Endodermal cell (in vitro differentiated cells): ENCODE measurements at regions not wholly inside any gene's neighbourhood (a gene's known extent, or its start where the extent isn't known, plus 50 kb on each side); places are given as distances from the start of the nearest gene placed in this dataset.

Experiments
- DNase-seq: peaks from one replicate; pipeline ENCODE4 v3.0.0-alpha.2; 2017
- H3K27ac ChIP-seq: 2 replicates; pipeline ENCODE4 v1.5.1; 2013; ENCODE audit warnings: mild to moderate bottlenecking, low read depth, low read length, moderate library complexity
- H3K27me3 ChIP-seq: 2 replicates; pipeline ENCODE4 v1.6.1; 2013; ENCODE audit warnings: mild to moderate bottlenecking, low read length, moderate library complexity; ENCODE audit not compliant: insufficient read depth, control insufficient read depth, poor library complexity, severe bottlenecking
- H3K36me3 ChIP-seq: 2 replicates; pipeline ENCODE4 v1.7.0; 2013; ENCODE audit warnings: mild to moderate bottlenecking, low read length, moderate library complexity; ENCODE audit not compliant: control insufficient read depth, insufficient read depth
- H3K4me1 ChIP-seq: one replicate; pipeline ENCODE4 v1.7.0; 2013; ENCODE audit warnings: low read length; ENCODE audit not compliant: control insufficient read depth, insufficient read depth
- H3K4me3 ChIP-seq: 2 replicates; pipeline ENCODE4 v1.5.1; 2013; ENCODE audit warnings: mild to moderate bottlenecking, low read length, moderate library complexity
- H3K9ac ChIP-seq: 2 replicates; pipeline ENCODE4 v1.6.1; 2013; ENCODE audit warnings: mild to moderate bottlenecking, low read length, moderate library complexity; ENCODE audit not compliant: poor library complexity, severe bottlenecking; ENCODE audit errors: extremely low read depth
- H3K9me3 ChIP-seq: 2 replicates; pipeline ENCODE4 v1.6.1; 2013; ENCODE audit warnings: mild to moderate bottlenecking, low read length, moderate library complexity; ENCODE audit not compliant: control insufficient read depth
- H3K27ac Mint-ChIP-seq: 2 replicates; pipeline ENCODE4 v1.8.0; 2020; ENCODE audit warnings: mixed read lengths
- H3K27me3 Mint-ChIP-seq: 2 replicates; pipeline ENCODE4 v1.8.0; 2021; ENCODE audit warnings: mild to moderate bottlenecking, mixed read lengths; ENCODE audit not compliant: insufficient read depth
- H3K36me3 Mint-ChIP-seq: 2 replicates; pipeline ENCODE4 v1.8.0; 2020; ENCODE audit warnings: low read depth, mixed read lengths
- H3K4me1 Mint-ChIP-seq: 2 replicates; pipeline ENCODE4 v1.8.0; 2020; ENCODE audit warnings: mixed read lengths
- H3K4me3 Mint-ChIP-seq: 2 replicates; pipeline ENCODE4 v1.8.0; 2020; ENCODE audit warnings: mild to moderate bottlenecking, moderate library complexity, mixed read lengths
- H3K9me3 Mint-ChIP-seq: 2 replicates; pipeline ENCODE4 v1.8.0; 2020; ENCODE audit warnings: mild to moderate bottlenecking, mixed read lengths
- WGBS, 2 experiments: methylation state at CpG; one replicate each; pipeline versions ENCODE4 v1.1.5 to v1.1.7; 2013; ENCODE audit warnings: missing lambda C conversion rate in 2 of 2, mixed read lengths in 1 of 2; ENCODE audit not compliant: insufficient coverage in 1 of 2, insufficient read length in 1 of 2; 5-methylcytosine and 5-hydroxymethylcytosine counted together
- TF ChIP-seq, protein P1 (sequence below): fragments of 200-600 bp; sonication (generic); conservative IDR thresholded peaks from 2 replicates; pipeline ENCODE4 v1.5.0; 2021; ENCODE audit warnings: antibody characterized with exemption, mild to moderate bottlenecking

DNA sequence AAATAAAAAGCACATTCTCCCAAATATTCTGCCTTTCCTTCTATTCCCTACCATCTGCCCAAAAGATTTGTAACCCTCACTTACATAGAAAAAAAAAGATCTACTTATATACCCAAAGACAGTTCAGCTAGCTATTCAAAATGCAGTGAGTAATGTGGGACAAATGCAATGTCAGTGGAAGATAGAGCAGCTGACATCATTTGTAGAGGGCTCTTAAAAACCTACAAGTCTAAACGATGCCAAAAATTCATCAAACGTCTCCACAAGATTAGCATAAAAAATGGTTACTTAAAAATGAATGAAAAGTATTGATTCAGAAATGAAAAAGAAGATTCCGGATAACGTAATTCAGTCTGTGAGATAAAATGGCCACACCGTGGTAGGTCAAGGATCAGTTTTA, 96.5 kb downstream of the ASB9 start:
- Histone ChIP-seq H3K27ac (no peak overlapping the region), H3K9me3 (no peaks in the 10 kb centered on the region), H3K27me3 (no peaks in the 10 kb centered on the region), H3K9ac (no peak overlapping the region), H3K4me3 (no peak overlapping the region), H3K36me3 (no peaks in the 10 kb centered on the region), H3K4me1 (no peaks in the 10 kb centered on the region)
- Mint-ChIP-seq H3K9me3 (peaks cover 33% of the 10 kb centered on the region), H3K27me3 (no peaks in the 10 kb centered on the region), H3K4me1 (no peaks in the 10 kb centered on the region), H3K4me3 (no peak overlapping the region), H3K36me3 (no peaks in the 10 kb centered on the region), H3K27ac (no peak overlapping the region)
- TF ChIP-seq, protein P1, sequence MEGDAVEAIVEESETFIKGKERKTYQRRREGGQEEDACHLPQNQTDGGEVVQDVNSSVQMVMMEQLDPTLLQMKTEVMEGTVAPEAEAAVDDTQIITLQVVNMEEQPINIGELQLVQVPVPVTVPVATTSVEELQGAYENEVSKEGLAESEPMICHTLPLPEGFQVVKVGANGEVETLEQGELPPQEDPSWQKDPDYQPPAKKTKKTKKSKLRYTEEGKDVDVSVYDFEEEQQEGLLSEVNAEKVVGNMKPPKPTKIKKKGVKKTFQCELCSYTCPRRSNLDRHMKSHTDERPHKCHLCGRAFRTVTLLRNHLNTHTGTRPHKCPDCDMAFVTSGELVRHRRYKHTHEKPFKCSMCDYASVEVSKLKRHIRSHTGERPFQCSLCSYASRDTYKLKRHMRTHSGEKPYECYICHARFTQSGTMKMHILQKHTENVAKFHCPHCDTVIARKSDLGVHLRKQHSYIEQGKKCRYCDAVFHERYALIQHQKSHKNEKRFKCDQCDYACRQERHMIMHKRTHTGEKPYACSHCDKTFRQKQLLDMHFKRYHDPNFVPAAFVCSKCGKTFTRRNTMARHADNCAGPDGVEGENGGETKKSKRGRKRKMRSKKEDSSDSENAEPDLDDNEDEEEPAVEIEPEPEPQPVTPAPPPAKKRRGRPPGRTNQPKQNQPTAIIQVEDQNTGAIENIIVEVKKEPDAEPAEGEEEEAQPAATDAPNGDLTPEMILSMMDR, result no peak
- WGBS, 2 experiments, result 90 to 100% methylated on average over 4 to 5 of the region's 5 CpGs
- no peak for DNase-seq

- no peaks in the 10 kb centered on the region for H3K27me3 ChIP-seq
- no peak overlapping the region for H3K4me3 ChIP-seq
- peaks cover 2% of the 10 kb centered on the region for H3K4me1 Mint-ChIP-seq
- WGBS, 2 experiments, result 93 to 95% methylated on average over 2 of the region's 2 CpGs
- H3K4me3 Mint-ChIP-seq, result no peak overlapping the region
- H3K9me3 Mint-ChIP-seq, result peaks cover 52% of the 10 kb centered on the region
- DNase-seq, result no peak
- no peak overlapping the region for H3K27ac Mint-ChIP-seq
- H3K9ac ChIP-seq, result no peak overlapping the region
- H3K36me3 Mint-ChIP-seq, result no peaks in the 10 kb centered on the region
- no peaks in the 10 kb centered on the region for H3K27me3 Mint-ChIP-seq
- TF ChIP-seq, protein P1, result no peak
- no peaks in the 10 kb centered on the region for H3K36me3 ChIP-seq
- H3K9me3 ChIP-seq, result no peaks in the 10 kb centered on the region
- no peak overlapping the region for H3K27ac ChIP-seq
- peaks cover 5% of the 10 kb centered on the region for H3K4me1 ChIP-seq
Observed at GRCh38 chrX:15170927-15171326, 99.0 kb downstream of the ASB9 start.

DNA sequence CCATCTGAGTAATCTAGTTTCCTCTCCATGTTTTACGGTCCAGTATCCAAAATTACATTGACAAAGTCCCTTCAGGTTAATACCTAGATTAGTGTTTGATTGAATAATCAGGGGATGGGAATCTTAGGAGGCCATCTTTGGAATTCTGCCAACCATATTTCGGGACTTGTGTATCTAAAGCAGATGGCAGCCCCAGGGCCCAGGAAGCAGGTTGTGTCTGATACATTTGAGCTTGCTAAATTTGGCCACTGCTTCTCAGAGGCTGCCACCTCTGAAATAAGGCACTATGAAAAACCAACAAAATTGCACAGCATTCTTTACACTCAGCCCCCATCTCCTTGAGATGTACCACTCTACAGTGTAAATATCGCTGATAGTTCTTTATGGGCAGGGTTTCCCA, 102.1 kb downstream of the ASB9 start:
- H3K27ac Mint-ChIP-seq, result no peak overlapping the region
- no peaks in the 10 kb centered on the region for H3K36me3 Mint-ChIP-seq
- Histone ChIP-seq H3K9ac (no peak overlapping the region), H3K4me1 (peaks cover 5% of the 10 kb centered on the region), H3K27me3 (no peaks in the 10 kb centered on the region), H3K36me3 (no peaks in the 10 kb centered on the region), H3K27ac (no peak overlapping the region), H3K9me3 (no peaks in the 10 kb centered on the region), H3K4me3 (no peak overlapping the region)
- peaks cover 5% of the 10 kb centered on the region for H3K4me1 Mint-ChIP-seq
- DNase-seq, result no peak
- peaks cover 43% of the 10 kb centered on the region for H3K9me3 Mint-ChIP-seq
- no peaks in the 10 kb centered on the region for H3K27me3 Mint-ChIP-seq
- no peak overlapping the region for H3K4me3 Mint-ChIP-seq
- 96 to 100% methylated on average over 1 to 3 of the region's 3 CpGs for WGBS, 2 experiments
- TF ChIP-seq, protein P1, result no peak
